Astrocyte (in vitro differentiated cells and primary cell): ENCODE measurements at regions not wholly inside any gene's neighbourhood (a gene's known extent, or its start where the extent isn't known, plus 50 kb on each side); places are given as distances from the start of the nearest gene placed in this dataset.

Experiments used
- DNase-seq: peaks from one replicate; pipeline ENCODE4 v3.0.0-alpha.2; 2010; ENCODE audit warnings: low read depth
- FAIRE-seq: peaks from 2 replicates; lab custom pipeline; 2011; peaks lifted over from hg19 to GRCh38; lab: Jason Lieb, UNC
- H2AFZ ChIP-seq: 2 replicates; pipeline ENCODE4 v1.6.0; 2012; ENCODE audit warnings: low read depth, low read length, inconsistent platforms
- H3K27ac ChIP-seq: 2 replicates; pipeline ENCODE4 v1.5.1; 2011; ENCODE audit warnings: low read depth, low read length, inconsistent platforms
- H3K27me3 ChIP-seq: 2 replicates; pipeline ENCODE4 v1.6.0; 2011; ENCODE audit warnings: low read length, inconsistent platforms; ENCODE audit not compliant: insufficient read depth
- H3K36me3 ChIP-seq: 2 replicates; pipeline ENCODE4 v1.5.1; 2011; ENCODE audit warnings: low read length, inconsistent platforms; ENCODE audit not compliant: insufficient read depth
- H3K4me1 ChIP-seq: 2 replicates; pipeline ENCODE4 v1.5.1; 2011; ENCODE audit warnings: low read length, inconsistent platforms; ENCODE audit not compliant: insufficient read depth
- H3K4me2 ChIP-seq: 2 replicates; pipeline ENCODE4 v1.6.0; 2012; ENCODE audit warnings: low read length, inconsistent platforms
- H3K4me3 ChIP-seq: 2 replicates; pipeline ENCODE4 v1.5.1; 2011; ENCODE audit warnings: low read depth, mild to moderate bottlenecking, low read length, inconsistent platforms; ENCODE audit not compliant: insufficient read depth
- H3K79me2 ChIP-seq: 2 replicates; pipeline ENCODE4 v1.6.0; 2012; ENCODE audit warnings: mild to moderate bottlenecking, low read length, inconsistent platforms; ENCODE audit not compliant: insufficient read depth
- H3K9ac ChIP-seq: 2 replicates; pipeline ENCODE4 v1.6.0; 2012; ENCODE audit warnings: mild to moderate bottlenecking, low read length, inconsistent platforms
- H3K9me3 ChIP-seq: 2 replicates; pipeline ENCODE4 v1.5.1; 2012; ENCODE audit warnings: low read depth, mild to moderate bottlenecking, low read length, inconsistent platforms; ENCODE audit not compliant: insufficient read depth
- H4K20me1 ChIP-seq: 2 replicates; pipeline ENCODE4 v1.6.0; 2012; ENCODE audit warnings: low read length, inconsistent platforms; ENCODE audit not compliant: insufficient read depth
- H3K27ac Mint-ChIP-seq: one replicate; pipeline ENCODE4 v1.8.0; 2021; ENCODE audit warnings: mild to moderate bottlenecking, mixed read lengths; ENCODE audit not compliant: unreplicated experiment
- H3K27me3 Mint-ChIP-seq: one replicate; pipeline ENCODE4 v1.8.0; 2021; ENCODE audit warnings: low read depth, mixed read lengths; ENCODE audit not compliant: unreplicated experiment
- H3K36me3 Mint-ChIP-seq: one replicate; pipeline ENCODE4 v1.8.0; 2021; ENCODE audit warnings: low read depth, mixed read lengths; ENCODE audit not compliant: unreplicated experiment
- H3K4me1 Mint-ChIP-seq: one replicate; pipeline ENCODE4 v1.8.0; 2021; ENCODE audit warnings: low read depth, mixed read lengths; ENCODE audit not compliant: unreplicated experiment
- H3K4me3 Mint-ChIP-seq: one replicate; pipeline ENCODE4 v1.8.0; 2021; ENCODE audit warnings: mild to moderate bottlenecking, moderate library complexity, mixed read lengths; ENCODE audit not compliant: unreplicated experiment
- H3K9me3 Mint-ChIP-seq: one replicate; pipeline ENCODE4 v1.8.0; 2021; ENCODE audit warnings: mild to moderate bottlenecking, mixed read lengths; ENCODE audit not compliant: unreplicated experiment
- CTCF ChIP-seq: IDR thresholded peaks from 2 replicates; pipeline ENCODE4 v1.5.1; 2011; ENCODE audit warnings: low read depth, mild to moderate bottlenecking, inconsistent platforms, low read length, moderate library complexity; ENCODE audit not compliant: insufficient read depth
- EZH2 ChIP-seq: IDR thresholded peaks from 2 replicates; pipeline ENCODE4 v1.6.1; 2012; ENCODE audit warnings: mild to moderate bottlenecking, low read length, inconsistent platforms; ENCODE audit not compliant: insufficient read depth

- FAIRE-seq (peak; percentile 32), DNase-seq (no peak)
- H2AFZ ChIP-seq, result no peak overlapping the region
- Mint-ChIP-seq H3K27me3 (no peaks in the 10 kb centered on the region), H3K36me3 (no peaks in the 10 kb centered on the region), H3K9me3 (no peaks in the 10 kb centered on the region), H3K27ac (no peak overlapping the region), H3K4me1 (peaks cover 20% of the 10 kb centered on the region), H3K4me3 (no peak overlapping the region)
- H3K27ac ChIP-seq, result no peak overlapping the region
- TF ChIP-seq EZH2 (no peak), CTCF (no peak)
- H3K79me2 ChIP-seq, result no peaks in the 10 kb centered on the region
- H3K9ac ChIP-seq, result no peak overlapping the region
- H3K4me2 ChIP-seq, result no peak overlapping the region
- H3K27me3 ChIP-seq, result no peaks in the 10 kb centered on the region
- no peaks in the 10 kb centered on the region for H3K9me3 ChIP-seq
- H3K4me3 ChIP-seq, result no peak overlapping the region
- no peaks in the 10 kb centered on the region for H4K20me1 ChIP-seq
- H3K36me3 ChIP-seq, result no peaks in the 10 kb centered on the region
- no peaks in the 10 kb centered on the region for H3K4me1 ChIP-seq
Measured at GRCh38 chr14:85276161-85276978, 253.6 kb upstream of the FLRT2 start.

GRCh38 chr14:85276979-85277228 is 253.0 kb upstream of the FLRT2 start:
- Histone ChIP-seq H3K4me3 (no peak overlapping the region), H3K79me2 (no peaks in the 10 kb centered on the region), H3K27me3 (no peaks in the 10 kb centered on the region), H4K20me1 (no peaks in the 10 kb centered on the region), H3K27ac (no peak overlapping the region), H3K9ac (no peak overlapping the region), H2AFZ (no peak overlapping the region), H3K9me3 (no peaks in the 10 kb centered on the region), H3K4me2 (no peak overlapping the region), H3K36me3 (no peaks in the 10 kb centered on the region), H3K4me1 (no peaks in the 10 kb centered on the region)
- TF ChIP-seq CTCF (no peak), EZH2 (no peak)
- no peak overlapping the region for H3K4me3 Mint-ChIP-seq
- no peak for DNase-seq
- H3K36me3 Mint-ChIP-seq, result no peaks in the 10 kb centered on the region
- FAIRE-seq, result no peak
- H3K9me3 Mint-ChIP-seq, result no peaks in the 10 kb centered on the region
- no peaks in the 10 kb centered on the region for H3K27me3 Mint-ChIP-seq
- H3K4me1 Mint-ChIP-seq, result peaks cover 25% of the 10 kb centered on the region
- H3K27ac Mint-ChIP-seq, result no peak overlapping the region

- H3K4me2 ChIP-seq, result no peak overlapping the region
Measured at GRCh38 chr14:85279407-85279806, 250.5 kb upstream of the FLRT2 start.

More at GRCh38 chr14:85279407-85279806, 250.5 kb upstream of the FLRT2 start:
- H3K4me3 ChIP-seq, result no peak overlapping the region
- H3K27me3 Mint-ChIP-seq, result no peaks in the 10 kb centered on the region
- H3K4me3 Mint-ChIP-seq, result no peak overlapping the region
- H3K27ac ChIP-seq, result no peak overlapping the region
- H3K4me1 ChIP-seq, result no peaks in the 10 kb centered on the region
- H3K36me3 Mint-ChIP-seq, result no peaks in the 10 kb centered on the region
- no peaks in the 10 kb centered on the region for H3K9me3 Mint-ChIP-seq
- DNase-seq, result no peak
- H3K27ac Mint-ChIP-seq, result no peak overlapping the region
- no peak overlapping the region for H3K9ac ChIP-seq
- H4K20me1 ChIP-seq, result no peaks in the 10 kb centered on the region
- H3K36me3 ChIP-seq, result no peaks in the 10 kb centered on the region
- H2AFZ ChIP-seq, result no peak overlapping the region
- TF ChIP-seq EZH2, result no peak
- no peak for FAIRE-seq
- H3K79me2 ChIP-seq, result no peaks in the 10 kb centered on the region
- peaks cover 27% of the 10 kb centered on the region for H3K4me1 Mint-ChIP-seq
- H3K9me3 ChIP-seq, result no peaks in the 10 kb centered on the region
- no peaks in the 10 kb centered on the region for H3K27me3 ChIP-seq
